PC-3 (cell line): ENCODE measurements at regions not wholly inside any gene's neighbourhood (a gene's known extent, or its start where the extent isn't known, plus 50 kb on each side); places are given as distances from the start of the nearest gene placed in this dataset.
"Not testable (repeated sequence)": the region's sequence is repeated elsewhere in the genome, so short reads cannot be mapped to it uniquely, and the experiment has no call there.

Source experiments
- EZH2phosphoT487 ChIP-seq: fragments of 300-600 bp; sonication (generic); IDR thresholded peaks from 2 replicates; pipeline ENCODE4 v1.6.1; 2018; ENCODE audit warnings: mild to moderate bottlenecking, antibody characterized with exemption, low read length, borderline replicate concordance
- TF ChIP-seq, protein P1 (sequence below): fragments of 300-600 bp; sonication (generic); conservative IDR thresholded peaks from 2 replicates; pipeline ENCODE4 v1.5.1; 2017; ENCODE audit warnings: antibody characterized with exemption, low read depth, mild to moderate bottlenecking, low read length

- TF ChIP-seq, protein P1, sequence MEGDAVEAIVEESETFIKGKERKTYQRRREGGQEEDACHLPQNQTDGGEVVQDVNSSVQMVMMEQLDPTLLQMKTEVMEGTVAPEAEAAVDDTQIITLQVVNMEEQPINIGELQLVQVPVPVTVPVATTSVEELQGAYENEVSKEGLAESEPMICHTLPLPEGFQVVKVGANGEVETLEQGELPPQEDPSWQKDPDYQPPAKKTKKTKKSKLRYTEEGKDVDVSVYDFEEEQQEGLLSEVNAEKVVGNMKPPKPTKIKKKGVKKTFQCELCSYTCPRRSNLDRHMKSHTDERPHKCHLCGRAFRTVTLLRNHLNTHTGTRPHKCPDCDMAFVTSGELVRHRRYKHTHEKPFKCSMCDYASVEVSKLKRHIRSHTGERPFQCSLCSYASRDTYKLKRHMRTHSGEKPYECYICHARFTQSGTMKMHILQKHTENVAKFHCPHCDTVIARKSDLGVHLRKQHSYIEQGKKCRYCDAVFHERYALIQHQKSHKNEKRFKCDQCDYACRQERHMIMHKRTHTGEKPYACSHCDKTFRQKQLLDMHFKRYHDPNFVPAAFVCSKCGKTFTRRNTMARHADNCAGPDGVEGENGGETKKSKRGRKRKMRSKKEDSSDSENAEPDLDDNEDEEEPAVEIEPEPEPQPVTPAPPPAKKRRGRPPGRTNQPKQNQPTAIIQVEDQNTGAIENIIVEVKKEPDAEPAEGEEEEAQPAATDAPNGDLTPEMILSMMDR: not testable (repeated sequence)
- not testable (repeated sequence) for TF ChIP-seq EZH2phosphoT487
These were observed 53.4 kb upstream of the PSMA1 start for GRCh38 chr11:14573539-14574057.
